ENCODE measurements at regions not wholly inside any gene's neighbourhood (a gene's known extent, or its start where the extent isn't known, plus 50 kb on each side); places are given as distances from the start of the nearest gene placed in this dataset.

- TF ChIP-seq, protein P1, sequence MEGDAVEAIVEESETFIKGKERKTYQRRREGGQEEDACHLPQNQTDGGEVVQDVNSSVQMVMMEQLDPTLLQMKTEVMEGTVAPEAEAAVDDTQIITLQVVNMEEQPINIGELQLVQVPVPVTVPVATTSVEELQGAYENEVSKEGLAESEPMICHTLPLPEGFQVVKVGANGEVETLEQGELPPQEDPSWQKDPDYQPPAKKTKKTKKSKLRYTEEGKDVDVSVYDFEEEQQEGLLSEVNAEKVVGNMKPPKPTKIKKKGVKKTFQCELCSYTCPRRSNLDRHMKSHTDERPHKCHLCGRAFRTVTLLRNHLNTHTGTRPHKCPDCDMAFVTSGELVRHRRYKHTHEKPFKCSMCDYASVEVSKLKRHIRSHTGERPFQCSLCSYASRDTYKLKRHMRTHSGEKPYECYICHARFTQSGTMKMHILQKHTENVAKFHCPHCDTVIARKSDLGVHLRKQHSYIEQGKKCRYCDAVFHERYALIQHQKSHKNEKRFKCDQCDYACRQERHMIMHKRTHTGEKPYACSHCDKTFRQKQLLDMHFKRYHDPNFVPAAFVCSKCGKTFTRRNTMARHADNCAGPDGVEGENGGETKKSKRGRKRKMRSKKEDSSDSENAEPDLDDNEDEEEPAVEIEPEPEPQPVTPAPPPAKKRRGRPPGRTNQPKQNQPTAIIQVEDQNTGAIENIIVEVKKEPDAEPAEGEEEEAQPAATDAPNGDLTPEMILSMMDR (IDR thresholded peaks at IDR 0.05; ENCODE audit: low read depth, low read length, missing control alignments), result no peak
- H3K4me3 ChIP-seq (ENCODE audit: low read depth, low read length), result no peak overlapping the region
- no peak for DNase-seq (ENCODE audit: low read depth)
Measured at GRCh38 chr5:165423697-165424299, 1918.4 kb downstream of the MAT2B start.

DNA sequence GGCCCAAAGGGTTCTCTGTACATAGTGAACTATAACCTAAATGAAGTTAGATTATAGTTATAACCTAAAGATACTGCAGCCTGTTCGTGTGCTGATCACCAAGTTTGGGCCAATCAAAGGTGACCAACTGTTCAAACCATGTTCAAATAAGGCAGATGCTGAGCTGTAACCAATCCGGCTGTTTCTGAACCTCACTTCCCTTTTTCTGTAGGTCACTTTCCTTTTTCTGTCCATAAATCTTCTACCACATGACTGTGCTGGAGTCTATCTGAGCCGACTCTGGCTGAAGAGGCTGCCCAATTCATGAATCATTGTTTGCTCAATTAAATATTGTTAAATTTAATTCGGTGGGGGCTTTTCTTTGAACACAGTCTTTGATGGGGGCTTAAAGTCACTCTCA, 1920.2 kb downstream of the MAT2B start:
- H3K4me3 ChIP-seq (ENCODE audit: low read depth, low read length), result no peak overlapping the region
- TF ChIP-seq, protein P1 (IDR thresholded peaks at IDR 0.05; ENCODE audit: low read depth, low read length, missing control alignments), result no peak
- DNase-seq (ENCODE audit: low read depth), result no peak

GRCh38 chr5:165448753-165449152, 1943.3 kb downstream of the MAT2B start:
- DNase-seq (ENCODE audit: low read depth), result no peak
- H3K4me3 ChIP-seq (ENCODE audit: low read depth, low read length), result no peak overlapping the region
- TF ChIP-seq, protein P1 (IDR thresholded peaks at IDR 0.05; ENCODE audit: low read depth, low read length, missing control alignments), result no peak

DNA sequence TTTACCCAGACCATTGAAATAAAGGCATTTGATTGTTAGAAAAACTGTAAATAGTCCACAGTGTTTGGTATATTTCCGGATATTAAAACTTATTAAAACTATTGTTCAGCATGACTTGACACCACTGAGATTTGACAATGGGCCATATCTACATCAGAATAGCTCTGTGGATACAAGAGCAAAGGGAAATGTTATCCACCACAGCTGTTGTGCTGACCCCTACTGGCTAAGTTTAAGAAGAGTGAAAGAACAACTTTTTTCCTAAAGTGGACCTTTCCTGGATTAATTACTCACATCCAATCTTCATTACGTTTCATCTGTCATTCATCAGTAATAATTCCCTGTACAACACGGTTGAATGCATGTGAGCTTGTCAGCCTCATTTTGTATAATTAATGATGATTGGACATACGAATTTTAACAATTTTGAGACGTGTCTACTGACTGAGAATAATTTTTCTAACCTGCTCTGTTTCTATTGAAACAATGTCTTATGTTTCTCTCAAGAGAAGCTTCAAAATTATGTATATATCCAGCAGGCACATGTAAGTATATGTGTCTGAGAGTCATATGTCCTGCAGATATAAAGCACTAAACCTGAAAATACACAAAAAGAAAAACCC, 1952.6 kb downstream of the MAT2B start:
- H3K4me3 ChIP-seq (ENCODE audit: low read depth, low read length), result no peak overlapping the region
- no peak for DNase-seq (ENCODE audit: low read depth)
- TF ChIP-seq, protein P1 (IDR thresholded peaks at IDR 0.05; ENCODE audit: low read depth, low read length, missing control alignments), result peak; percentile 15

GRCh38 chr5:165459232-165459631, 1953.8 kb downstream of the MAT2B start:
- TF ChIP-seq, protein P1 (IDR thresholded peaks at IDR 0.05; ENCODE audit: low read depth, low read length, missing control alignments), result no peak
- H3K4me3 ChIP-seq (ENCODE audit: low read depth, low read length), result no peak overlapping the region
- DNase-seq (ENCODE audit: low read depth), result no peak

DNA sequence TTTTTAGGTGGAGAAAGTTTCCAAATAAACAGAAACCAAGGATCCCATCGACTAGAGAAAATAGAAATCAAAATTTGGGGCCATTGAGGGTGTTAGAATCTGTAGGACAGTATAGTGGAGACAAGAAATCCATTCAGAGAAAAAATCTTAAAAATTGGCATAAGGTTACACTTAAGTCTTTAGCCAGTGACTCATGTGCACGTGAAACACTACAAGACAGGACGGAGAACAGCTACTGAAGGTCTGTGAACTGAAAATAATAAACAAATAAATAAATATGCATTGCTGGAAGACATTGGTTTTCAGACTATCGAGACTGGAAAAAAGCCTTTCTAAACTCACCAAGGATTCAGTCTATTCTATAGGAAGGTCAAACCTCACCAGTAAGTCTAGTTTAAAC, 1955.5 kb downstream of the MAT2B start:
- no peak for DNase-seq (ENCODE audit: low read depth)
- TF ChIP-seq, protein P1 (IDR thresholded peaks at IDR 0.05; ENCODE audit: low read depth, low read length, missing control alignments), result no peak
- no peak overlapping the region for H3K4me3 ChIP-seq (ENCODE audit: low read depth, low read length)

DNA sequence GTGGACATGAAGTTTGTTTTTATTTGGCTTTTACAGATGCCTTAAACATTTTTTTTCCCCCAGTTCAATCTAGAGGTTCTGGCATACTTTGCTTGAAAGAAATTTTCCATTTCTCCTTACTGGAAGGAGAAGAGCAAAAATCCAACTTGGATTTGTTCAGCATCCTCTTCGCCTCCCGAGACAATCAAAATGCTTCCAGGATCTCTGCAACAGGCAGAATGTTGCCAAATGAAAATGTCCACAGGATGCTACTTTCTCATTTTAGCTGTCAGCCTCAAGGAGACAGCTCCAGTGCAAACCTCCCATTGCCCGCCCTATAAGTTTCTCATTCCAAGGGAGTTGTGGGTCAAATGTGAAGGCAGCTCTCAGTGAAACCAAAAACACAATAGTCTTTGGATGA, 1972.1 kb downstream of the MAT2B start:
- TF ChIP-seq, protein P1 (IDR thresholded peaks at IDR 0.05; ENCODE audit: low read depth, low read length, missing control alignments), result no peak
- DNase-seq (ENCODE audit: low read depth), result no peak
- no peak overlapping the region for H3K4me3 ChIP-seq (ENCODE audit: low read depth, low read length)

All from GM12864 (cell line).